GM18867 (cell line): ENCODE measurements at regions not wholly inside any gene's neighbourhood (a gene's known extent, or its start where the extent isn't known, plus 50 kb on each side); places are given as distances from the start of the nearest gene placed in this dataset.

Experiments used
- ATAC-seq: cut with Tn5 transposase; IDR thresholded peaks from one replicate; pipeline ENCODE4 v1.9.1; 2021; ENCODE audit warnings: mild to moderate bottlenecking, moderate library complexity; ENCODE audit not compliant: unreplicated experiment

- ATAC-seq, result no peak
Measured at GRCh38 chr11:15532432-15532831, 417.7 kb downstream of the INSC start.

GRCh38 chr11:15534266-15534665 is 419.5 kb downstream of the INSC start:
- ATAC-seq, result no peak

GRCh38 chr11:15535414-15535813 is 420.7 kb downstream of the INSC start:
- ATAC-seq, result no peak

GRCh38 chr11:15536438-15536837 is 421.7 kb downstream of the INSC start:
- ATAC-seq, result no peak

- ATAC-seq, result no peak
Measured at GRCh38 chr11:15539645-15540044, 424.9 kb downstream of the INSC start.

GRCh38 chr11:15541079-15541478 is 426.4 kb downstream of the INSC start:
- ATAC-seq, result no peak

- no peak for ATAC-seq
Measured at GRCh38 chr11:15544353-15544752, 429.6 kb downstream of the INSC start.

- ATAC-seq, result no peak
Measured at GRCh38 chr11:15547685-15548084, 433.0 kb downstream of the INSC start.

GRCh38 chr11:15551901-15552851 is 437.5 kb downstream of the INSC start:
- no peak for ATAC-seq

GRCh38 chr11:15555161-15555560 is 440.4 kb downstream of the INSC start:
- no peak for ATAC-seq

- ATAC-seq, result no peak
Measured at GRCh38 chr11:15557457-15558230, 442.9 kb downstream of the INSC start.

- ATAC-seq, result no peak
Measured at GRCh38 chr11:15558513-15559181, 443.9 kb downstream of the INSC start.

GRCh38 chr11:15560689-15561467 is 446.2 kb downstream of the INSC start:
- no peak for ATAC-seq

GRCh38 chr11:15562230-15562629 is 447.5 kb downstream of the INSC start:
- ATAC-seq, result no peak

GRCh38 chr11:15563054-15563453 is 448.3 kb downstream of the INSC start:
- no peak for ATAC-seq

- no peak for ATAC-seq
Measured at GRCh38 chr11:15565880-15566279, 451.2 kb downstream of the INSC start.

- no peak for ATAC-seq
Measured at GRCh38 chr11:15568440-15568839, 453.7 kb downstream of the INSC start.

- ATAC-seq, result no peak
Measured at GRCh38 chr11:15569305-15570025, 454.7 kb downstream of the INSC start.

GRCh38 chr11:15575409-15575808 is 460.7 kb downstream of the INSC start:
- no peak for ATAC-seq

GRCh38 chr11:15576769-15577168 is 462.0 kb downstream of the INSC start:
- ATAC-seq, result no peak
